Mucosa of stomach (tissue), 1 donor: ENCODE measurements at regions not wholly inside any gene's neighbourhood (a gene's known extent, or its start where the extent isn't known, plus 50 kb on each side); places are given as distances from the start of the nearest gene placed in this dataset.
A peak's percentile ranks its signal among the peaks of the same experiment; 100 is the strongest.
"Not testable (repeated sequence)": the region's sequence is repeated elsewhere in the genome, so short reads cannot be mapped to it uniquely, and the experiment has no call there.

Experiments
- H3K27me3 ChIP-seq: one replicate; pipeline ENCODE4 v1.7.0; 2013; ENCODE audit warnings: mild to moderate bottlenecking, low read length; ENCODE audit not compliant: control insufficient read depth, insufficient read depth
- H3K36me3 ChIP-seq: one replicate; pipeline ENCODE4 v1.7.0; 2013; ENCODE audit warnings: low read length; ENCODE audit not compliant: control insufficient read depth, insufficient read depth
- H3K4me1 ChIP-seq: one replicate; pipeline ENCODE4 v1.7.0; 2013; ENCODE audit warnings: mild to moderate bottlenecking, low read length; ENCODE audit not compliant: control insufficient read depth, insufficient read depth
- H3K4me3 ChIP-seq: one replicate; pipeline ENCODE4 v1.7.0; 2013; ENCODE audit warnings: low read length
- H3K9ac ChIP-seq: one replicate; pipeline ENCODE4 v1.7.0; 2013; ENCODE audit warnings: mild to moderate bottlenecking, low read length, moderate library complexity
- H3K9me3 ChIP-seq: one replicate; pipeline ENCODE4 v1.7.0; 2013; ENCODE audit warnings: mild to moderate bottlenecking, low read length, moderate library complexity; ENCODE audit not compliant: control insufficient read depth
- donor health status: Pancreatic carcinoma.

- Histone ChIP-seq H3K4me1 (peaks cover 9% of the 10 kb centered on the region), H3K27me3 (no peaks in the 10 kb centered on the region), H3K9ac (no peak overlapping the region), H3K4me3 (no peak overlapping the region), H3K9me3 (no peaks in the 10 kb centered on the region), H3K36me3 (no peaks in the 10 kb centered on the region)
Observed at GRCh38 chr7:156523447-156524048, 117.0 kb upstream of the RNF32 start.

GRCh38 chr7:156522801-156523200 is 117.8 kb upstream of the RNF32 start:
- no peaks in the 10 kb centered on the region for H3K36me3 ChIP-seq
- H3K27me3 ChIP-seq: no peaks in the 10 kb centered on the region
- H3K4me1 ChIP-seq: peaks cover 6% of the 10 kb centered on the region
- no peaks in the 10 kb centered on the region for H3K9me3 ChIP-seq
- no peak overlapping the region for H3K9ac ChIP-seq
- H3K4me3 ChIP-seq: no peak overlapping the region

- H3K9me3 ChIP-seq: no peaks in the 10 kb centered on the region
- no peaks in the 10 kb centered on the region for H3K4me1 ChIP-seq
- H3K27me3 ChIP-seq: no peaks in the 10 kb centered on the region
- no peak overlapping the region for H3K9ac ChIP-seq
- H3K36me3 ChIP-seq: no peaks in the 10 kb centered on the region
- no peak overlapping the region for H3K4me3 ChIP-seq
Observed at GRCh38 chr7:156519070-156519469, 121.5 kb upstream of the RNF32 start.

- Histone ChIP-seq H3K36me3 (no peaks in the 10 kb centered on the region), H3K4me3 (no peak overlapping the region), H3K27me3 (no peaks in the 10 kb centered on the region), H3K4me1 (no peaks in the 10 kb centered on the region), H3K9me3 (no peaks in the 10 kb centered on the region), H3K9ac (no peak overlapping the region)
Observed at GRCh38 chr7:156518466-156518865, 122.1 kb upstream of the RNF32 start.

GRCh38 chr7:156517858-156518257 is 122.7 kb upstream of the RNF32 start:
- not testable (repeated sequence) for H3K27me3 ChIP-seq, H3K9ac ChIP-seq, H3K4me3 ChIP-seq, H3K4me1 ChIP-seq, H3K36me3 ChIP-seq, H3K9me3 ChIP-seq

GRCh38 chr7:156516791-156517378 is 123.7 kb upstream of the RNF32 start:
- Histone ChIP-seq H3K4me1 (no peaks in the 10 kb centered on the region), H3K36me3 (no peaks in the 10 kb centered on the region), H3K27me3 (no peaks in the 10 kb centered on the region), H3K4me3 (peak overlapping the region; percentile 10), H3K9ac (peak overlapping the region; percentile 24), H3K9me3 (no peaks in the 10 kb centered on the region)

GRCh38 chr7:156515911-156516790 is 124.4 kb upstream of the RNF32 start:
- H3K9ac ChIP-seq: peak overlapping the region; percentile 24
- no peaks in the 10 kb centered on the region for H3K9me3 ChIP-seq
- peak overlapping the region; percentile 10 for H3K4me3 ChIP-seq
- no peaks in the 10 kb centered on the region for H3K4me1 ChIP-seq
- no peaks in the 10 kb centered on the region for H3K27me3 ChIP-seq
- H3K36me3 ChIP-seq: no peaks in the 10 kb centered on the region

GRCh38 chr7:156514851-156515250 is 125.7 kb upstream of the RNF32 start:
- Histone ChIP-seq H3K4me1 (no peaks in the 10 kb centered on the region), H3K36me3 (no peaks in the 10 kb centered on the region), H3K9me3 (no peaks in the 10 kb centered on the region), H3K4me3 (no peak overlapping the region), H3K9ac (no peak overlapping the region), H3K27me3 (no peaks in the 10 kb centered on the region)

GRCh38 chr7:156511426-156511825 is 129.1 kb upstream of the RNF32 start:
- Histone ChIP-seq H3K36me3 (no peaks in the 10 kb centered on the region), H3K4me1 (no peaks in the 10 kb centered on the region), H3K9ac (no peak overlapping the region), H3K9me3 (no peaks in the 10 kb centered on the region), H3K4me3 (no peak overlapping the region), H3K27me3 (no peaks in the 10 kb centered on the region)

- Histone ChIP-seq H3K9me3 (no peaks in the 10 kb centered on the region), H3K9ac (no peak overlapping the region), H3K4me1 (no peaks in the 10 kb centered on the region), H3K4me3 (no peak overlapping the region), H3K36me3 (no peaks in the 10 kb centered on the region), H3K27me3 (no peaks in the 10 kb centered on the region)
Observed at GRCh38 chr7:156510966-156511365, 129.6 kb upstream of the RNF32 start.

- no peak overlapping the region for H3K4me3 ChIP-seq
- no peak overlapping the region for H3K9ac ChIP-seq
- H3K4me1 ChIP-seq: no peaks in the 10 kb centered on the region
- no peaks in the 10 kb centered on the region for H3K27me3 ChIP-seq
- H3K9me3 ChIP-seq: no peaks in the 10 kb centered on the region
- no peaks in the 10 kb centered on the region for H3K36me3 ChIP-seq
Observed at GRCh38 chr7:156509216-156509615, 131.4 kb upstream of the RNF32 start.

- no peaks in the 10 kb centered on the region for H3K27me3 ChIP-seq
Observed at GRCh38 chr7:156505876-156506275, 134.7 kb upstream of the RNF32 start.

More at GRCh38 chr7:156505876-156506275, 134.7 kb upstream of the RNF32 start:
- Histone ChIP-seq H3K4me3 (no peak overlapping the region), H3K9ac (no peak overlapping the region), H3K4me1 (no peaks in the 10 kb centered on the region), H3K9me3 (no peaks in the 10 kb centered on the region), H3K36me3 (no peaks in the 10 kb centered on the region)
